C4-2B (cell line): ENCODE measurements at regions not wholly inside any gene's neighbourhood (a gene's known extent, or its start where the extent isn't known, plus 50 kb on each side); places are given as distances from the start of the nearest gene placed in this dataset.

ENCODE experiments used
- H3K27ac ChIP-seq: fragments of 450-650 bp; 2 replicates; pipeline ENCODE4 v1.5.1; 2017
- CTCF ChIP-seq: fragments of 450-650 bp; conservative IDR thresholded peaks from 2 replicates; pipeline ENCODE4 v1.5.1; 2017; ENCODE audit warnings: mild to moderate bottlenecking
- ZFX ChIP-seq: fragments of 450-650 bp; IDR thresholded peaks from 2 replicates; pipeline ENCODE4 v1.6.1; 2017

DNA sequence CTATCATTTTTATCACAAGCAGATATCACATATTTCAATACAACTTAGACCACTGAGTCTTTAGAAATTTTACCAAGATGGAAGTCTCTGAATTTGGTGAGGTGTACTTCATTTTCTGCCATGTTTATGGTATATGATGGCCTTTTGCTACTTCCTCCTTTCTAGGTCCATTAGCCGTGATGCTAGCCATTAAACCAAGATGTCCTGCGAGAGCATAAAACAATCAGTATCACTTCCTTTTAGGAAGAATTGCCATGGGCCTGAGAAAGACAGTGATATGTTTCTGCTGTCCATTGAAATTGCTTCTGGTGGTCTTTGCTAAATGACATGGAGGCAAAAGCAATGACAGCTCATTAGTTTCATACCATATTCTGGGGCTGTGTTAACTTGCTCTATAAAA is 1851.7 kb upstream of the IGFBP7 start:
- no peak overlapping the region for H3K27ac ChIP-seq

GRCh38 chr4:58962424-58962823 is 1852.2 kb upstream of the IGFBP7 start:
- H3K27ac ChIP-seq, result no peak overlapping the region
- TF ChIP-seq ZFX (no peak), CTCF (no peak)

More for the DNA sequence above, 1851.7 kb upstream of the IGFBP7 start:
- TF ChIP-seq CTCF (no peak), ZFX (no peak)

DNA sequence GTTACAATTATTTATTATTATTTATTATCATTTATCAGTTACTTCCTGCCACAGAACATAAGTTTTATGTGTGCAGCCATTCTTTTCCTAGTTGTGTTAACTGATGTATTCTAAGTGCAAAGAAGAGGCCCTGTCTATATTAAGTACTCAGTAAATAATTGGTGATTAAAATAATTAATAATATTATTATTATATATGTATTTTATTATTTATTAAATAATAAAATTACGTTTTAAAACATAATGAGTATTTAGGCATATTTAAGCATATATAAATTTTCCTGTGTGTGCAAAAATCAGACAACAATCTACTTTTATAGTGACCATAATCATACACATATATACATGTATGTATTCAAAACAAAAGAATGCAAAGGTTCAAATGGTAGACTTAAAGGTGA is 1871.6 kb upstream of the IGFBP7 start:
- no peak overlapping the region for H3K27ac ChIP-seq
- TF ChIP-seq CTCF (no peak), ZFX (no peak)

- no peak for TF ChIP-seq ZFX
- TF ChIP-seq CTCF, result no peak
- H3K27ac ChIP-seq, result no peak overlapping the region
Measured at GRCh38 chr4:58983887-58984286, 1873.7 kb upstream of the IGFBP7 start.

DNA sequence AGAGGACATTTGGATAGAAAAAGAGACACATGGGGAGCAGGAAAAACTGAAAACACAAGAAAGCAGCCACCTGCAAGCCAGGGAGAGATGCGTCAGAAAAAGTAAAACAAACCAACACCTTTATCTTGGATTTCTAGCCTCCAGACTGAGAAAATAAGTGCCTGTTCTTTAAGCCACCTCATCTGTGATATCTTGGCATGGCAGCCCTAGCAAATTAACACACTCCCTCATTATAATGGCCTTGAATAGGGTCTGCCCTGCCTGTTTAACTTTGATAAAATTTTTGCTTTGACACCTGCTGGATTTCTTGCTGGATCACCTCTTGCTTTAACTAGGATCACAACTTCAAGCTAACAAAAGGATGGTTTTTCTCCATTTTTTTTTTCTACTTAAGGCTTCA is 1892.0 kb upstream of the IGFBP7 start:
- no peak for TF ChIP-seq CTCF
- TF ChIP-seq ZFX, result no peak

DNA sequence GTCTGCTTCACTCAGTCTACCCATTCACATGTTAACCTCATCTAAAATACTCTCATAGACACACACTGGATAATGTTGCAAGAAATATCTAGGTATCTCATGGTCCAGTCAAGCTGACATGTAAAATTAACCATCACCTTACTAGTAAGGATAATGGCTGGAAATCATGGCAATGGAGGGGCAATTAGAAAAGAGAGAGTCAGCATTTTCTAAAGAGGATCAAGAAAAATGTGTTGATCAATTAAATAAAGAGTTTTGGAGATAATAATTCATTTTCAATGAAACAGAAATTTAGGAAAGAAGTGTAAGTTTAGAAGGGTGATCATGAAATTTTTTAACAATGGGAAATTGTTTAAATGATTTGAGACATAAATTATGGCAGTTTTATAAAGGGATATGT is 1914.1 kb upstream of the IGFBP7 start:
- no peak for TF ChIP-seq ZFX
- TF ChIP-seq CTCF, result no peak
- H3K27ac ChIP-seq, result no peak overlapping the region

More for the DNA sequence above, 1892.0 kb upstream of the IGFBP7 start:
- H3K27ac ChIP-seq, result no peak overlapping the region

DNA sequence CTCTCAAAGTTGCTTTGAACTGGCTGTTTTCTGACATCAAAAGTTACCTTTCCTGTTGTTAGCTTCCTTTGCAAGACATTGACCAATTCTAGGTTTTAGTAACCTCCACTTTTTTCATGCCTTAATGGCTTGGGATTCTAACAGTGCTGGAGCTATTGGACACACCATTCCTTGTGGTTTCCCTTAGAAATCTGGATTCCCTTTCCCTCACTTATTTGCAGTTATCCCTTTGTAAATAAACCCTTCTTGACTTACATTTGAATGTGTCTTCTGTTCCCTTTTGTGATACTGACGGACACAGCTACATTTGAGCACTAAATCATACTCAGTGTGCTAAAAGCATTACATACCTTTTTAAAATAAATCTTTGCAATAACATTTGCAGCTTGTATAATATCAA is 1927.6 kb upstream of the IGFBP7 start:
- TF ChIP-seq CTCF, result no peak
- no peak for TF ChIP-seq ZFX

More for the DNA sequence above, 1927.6 kb upstream of the IGFBP7 start:
- no peak overlapping the region for H3K27ac ChIP-seq
